ENCODE measurements at regions not wholly inside any gene's neighbourhood (a gene's known extent, or its start where the extent isn't known, plus 50 kb on each side); places are given as distances from the start of the nearest gene placed in this dataset.
"Not testable (repeated sequence)": the region's sequence is repeated elsewhere in the genome, so short reads cannot be mapped to it uniquely, and the experiment has no call there.

DNA sequence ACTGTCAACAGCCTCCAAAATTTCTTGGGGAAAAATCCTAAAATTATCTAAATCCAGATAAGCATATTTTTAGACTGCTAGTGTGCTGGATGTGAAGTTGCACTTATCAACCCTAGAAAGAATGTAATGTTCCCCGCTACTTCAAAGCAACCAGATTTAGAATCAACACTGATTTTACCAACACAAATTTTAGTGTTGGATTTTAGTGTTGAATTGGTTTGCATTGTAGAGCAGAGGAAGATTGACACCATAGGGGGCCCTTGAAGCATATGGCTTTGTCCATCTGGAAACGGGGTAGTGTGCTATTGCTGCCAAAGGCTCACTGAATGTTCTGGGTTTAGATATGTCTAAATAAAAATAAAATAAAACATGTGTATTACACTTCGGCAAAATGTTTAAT is 126.3 kb upstream of the EMCN start:
- no peak for DNase-seq (ENCODE audit: low spot score)

GRCh38 chr4:100641336-100641735 is 123.5 kb upstream of the EMCN start:
- no peak for DNase-seq (ENCODE audit: low spot score)

DNA sequence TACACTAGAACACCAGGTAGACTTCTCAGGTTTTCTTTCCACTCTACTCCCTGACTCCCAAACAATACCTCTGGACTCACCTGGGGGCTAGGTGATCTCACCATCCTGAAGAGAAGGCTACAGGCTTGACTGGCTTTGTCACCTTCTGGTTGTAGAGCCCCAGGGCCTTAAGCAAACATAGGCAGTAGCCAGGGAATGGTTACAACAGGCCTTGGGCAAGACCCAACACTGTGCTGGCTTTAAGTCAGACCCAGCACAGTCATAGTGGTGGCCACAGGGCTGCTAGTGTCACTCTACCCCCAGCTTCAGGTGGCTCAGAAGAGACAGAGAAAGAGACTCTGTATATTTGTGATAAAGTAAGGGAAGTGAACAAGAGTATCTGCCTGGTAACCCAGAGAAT is 118.1 kb upstream of the EMCN start:
- DNase-seq (ENCODE audit: low spot score) = no peak

DNA sequence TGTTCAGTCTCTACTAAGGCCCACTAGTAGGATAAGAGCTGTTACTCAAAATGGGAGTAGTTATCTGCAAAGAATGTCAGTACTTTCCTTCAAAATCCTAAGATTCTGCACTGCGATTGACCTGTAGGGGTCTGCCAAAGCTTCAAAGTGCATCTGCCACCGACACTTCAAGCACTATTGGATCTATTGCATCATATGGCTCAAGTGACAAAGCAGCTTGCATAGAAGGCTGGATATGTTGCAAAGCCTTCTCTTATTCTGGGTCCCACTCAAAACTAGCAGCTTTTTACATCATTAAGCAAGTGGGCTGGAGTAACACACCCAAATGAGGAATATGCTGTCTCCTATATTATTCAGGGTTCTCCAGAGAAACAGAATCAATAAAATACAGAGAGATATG is 115.4 kb upstream of the EMCN start:
- no peak for DNase-seq (ENCODE audit: low spot score)

DNA sequence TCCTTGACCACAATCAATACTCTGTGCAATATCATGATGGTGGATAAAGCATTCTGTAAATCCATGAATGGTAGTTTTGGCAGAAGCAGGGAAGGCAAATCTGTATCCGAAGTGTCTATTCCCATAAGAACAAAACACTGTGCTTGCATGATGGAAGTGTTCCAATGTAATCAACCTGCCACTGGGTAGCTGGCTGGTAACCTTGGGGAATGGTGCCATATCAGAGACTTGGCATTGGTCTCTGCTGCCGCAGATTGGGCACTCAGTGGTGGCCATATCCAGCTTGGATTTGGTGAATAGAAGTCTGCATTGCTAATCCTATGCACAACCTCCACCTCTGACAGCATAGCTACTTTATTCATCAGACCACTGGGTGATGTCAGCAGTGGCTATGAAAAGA is 114.3 kb upstream of the EMCN start:
- DNase-seq (ENCODE audit: low spot score) = no peak

DNA sequence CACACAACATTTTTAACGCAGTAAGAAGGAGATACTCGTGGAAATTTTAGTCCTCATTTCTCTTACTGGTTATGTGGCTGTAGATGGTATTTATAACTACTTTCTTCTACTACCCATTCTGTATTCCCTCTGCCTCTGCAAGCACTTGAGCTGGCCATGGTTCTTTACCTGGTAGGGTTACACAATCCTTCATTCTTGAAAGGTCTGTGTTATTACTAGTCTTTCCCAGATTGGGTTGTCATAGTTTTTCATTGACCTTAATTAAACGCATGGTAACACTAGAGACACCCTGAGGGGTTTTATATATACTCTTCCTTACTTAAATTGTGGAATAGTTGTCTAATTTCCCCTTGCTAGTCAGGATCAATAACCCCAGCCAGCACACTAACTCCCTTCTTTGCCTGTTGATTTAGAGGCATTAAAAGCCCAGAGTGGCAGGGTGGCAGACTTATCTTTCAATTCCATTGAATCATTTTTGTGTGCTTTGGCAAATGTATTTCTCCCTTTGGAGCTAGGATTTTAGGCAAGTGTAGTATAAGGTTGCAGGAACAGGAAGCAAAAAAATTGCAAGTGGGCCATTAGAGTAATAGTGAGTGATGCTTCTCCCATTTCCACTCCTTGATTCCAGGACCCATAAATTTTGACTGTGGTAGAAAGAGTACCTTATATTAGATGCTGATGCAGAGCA is 113.6 kb upstream of the EMCN start:
- DNase-seq (ENCODE audit: low spot score) = no peak

DNA sequence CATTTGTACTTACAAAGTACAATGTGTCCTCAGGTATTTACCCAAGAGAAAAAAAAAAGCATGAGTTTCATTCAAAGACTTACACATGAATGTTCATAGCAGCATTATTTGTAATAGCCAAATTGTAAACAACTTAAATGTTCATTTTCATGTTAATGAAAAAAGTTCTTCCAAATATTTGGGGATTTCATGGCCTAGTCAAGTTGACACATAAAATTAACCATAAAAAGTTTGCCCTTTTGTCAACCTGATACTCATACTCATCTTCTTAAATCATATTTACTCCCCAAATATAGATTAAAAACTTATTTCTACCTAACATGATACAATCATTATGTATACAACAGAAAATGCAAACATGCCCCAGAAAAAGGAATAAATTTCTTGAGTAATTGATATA is 112.5 kb upstream of the EMCN start:
- no peak for DNase-seq (ENCODE audit: low spot score)

- DNase-seq (ENCODE audit: low spot score) = no peak
These were observed 92.0 kb upstream of the EMCN start for GRCh38 chr4:100609810-100610209.

GRCh38 chr4:100608651-100609050 is 90.8 kb upstream of the EMCN start:
- not testable (repeated sequence) for DNase-seq (ENCODE audit: low spot score)

- DNase-seq (ENCODE audit: low spot score) = no peak
These were observed 87.3 kb upstream of the EMCN start for GRCh38 chr4:100605144-100605543.

GRCh38 chr4:100593935-100594334 is 76.1 kb upstream of the EMCN start:
- no peak for DNase-seq (ENCODE audit: low spot score)

- DNase-seq (ENCODE audit: low spot score) = no peak
These were observed 73.5 kb upstream of the EMCN start for GRCh38 chr4:100591161-100591876.

DNA sequence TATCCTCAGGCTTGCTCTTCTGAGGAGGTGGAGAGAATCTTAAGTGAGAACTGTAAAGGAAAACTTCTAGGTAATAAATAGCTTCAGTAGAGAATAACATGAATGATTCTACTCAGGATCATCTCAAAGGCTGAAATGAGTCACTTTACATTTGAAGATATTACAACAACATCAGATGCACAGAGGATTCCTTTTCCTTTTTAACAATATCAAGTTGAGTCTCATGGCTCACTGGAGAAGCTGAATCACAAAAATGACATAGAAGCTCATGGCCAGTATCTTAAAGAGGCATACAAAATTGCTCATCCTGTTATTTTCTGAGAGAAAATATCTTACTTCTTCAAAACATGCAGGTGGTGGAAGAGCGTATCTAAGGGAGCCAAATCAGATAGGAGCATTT is 72.5 kb upstream of the EMCN start:
- no peak for DNase-seq (ENCODE audit: low spot score)

DNA sequence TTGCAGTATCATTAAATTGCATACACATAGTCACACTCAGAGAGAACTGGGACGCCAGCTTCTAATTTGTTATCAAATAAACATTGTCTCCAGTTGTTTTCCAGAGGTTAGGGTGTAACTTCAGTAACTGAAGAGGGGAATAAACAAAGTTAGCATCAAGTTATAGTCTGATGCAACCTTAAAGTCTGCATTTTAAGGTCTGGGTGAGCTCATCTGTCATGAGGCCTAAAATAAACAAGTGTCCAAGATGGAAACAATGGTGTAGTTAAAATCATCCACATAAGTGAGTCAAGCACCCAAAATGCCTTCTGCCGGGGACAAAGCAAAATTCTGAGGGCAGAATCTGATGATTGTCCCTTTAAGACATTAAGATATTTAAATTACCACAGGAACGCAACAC is 70.3 kb upstream of the EMCN start:
- DNase-seq (ENCODE audit: low spot score) = no peak

DNA sequence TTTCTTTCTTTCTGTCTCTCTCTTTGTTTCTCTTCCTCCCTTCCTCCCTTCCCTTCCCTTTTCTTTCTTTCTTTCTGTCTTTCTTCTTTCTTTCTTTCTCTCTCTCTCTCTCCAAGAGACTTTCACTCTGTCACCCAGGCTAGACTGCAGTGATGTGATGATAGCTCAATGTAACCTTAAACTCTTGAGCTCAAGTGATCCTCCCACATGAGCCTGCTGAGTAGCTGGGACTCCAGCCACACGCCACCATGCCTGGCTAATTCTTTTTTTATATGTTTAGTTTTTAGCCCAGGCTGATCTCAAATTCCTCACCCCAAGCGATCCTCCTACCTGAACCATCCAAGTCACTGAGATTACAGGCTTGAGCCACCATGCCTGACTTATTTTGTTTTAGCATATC is 64.3 kb upstream of the EMCN start:
- no peak for DNase-seq (ENCODE audit: low spot score)

- no peak for DNase-seq (ENCODE audit: low spot score)
These were observed 63.5 kb upstream of the EMCN start for GRCh38 chr4:100581337-100581736.

DNA sequence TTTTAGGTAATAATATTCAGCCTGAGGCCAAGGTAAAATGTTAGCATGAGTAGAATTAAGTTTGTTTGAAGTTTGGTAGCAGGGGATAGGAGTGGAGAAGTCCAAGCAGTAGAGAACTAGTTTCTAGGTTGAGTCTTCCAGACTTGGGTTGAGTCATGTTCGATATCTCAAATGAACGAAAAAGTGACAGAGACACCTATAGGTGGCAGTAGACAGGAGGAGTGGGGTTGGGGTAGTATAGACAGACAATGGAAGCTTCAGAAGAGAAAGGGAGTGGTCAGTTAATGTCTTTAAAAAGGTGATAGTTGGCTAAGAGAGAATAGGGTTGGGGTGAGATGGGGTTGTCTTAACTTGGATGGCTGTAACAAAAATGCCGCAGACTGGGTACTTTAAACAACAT is 58.7 kb upstream of the EMCN start:
- DNase-seq (ENCODE audit: low spot score) = no peak

- DNase-seq (ENCODE audit: low spot score) = no peak
These were observed 56.8 kb upstream of the EMCN start for GRCh38 chr4:100574607-100575006.

GRCh38 chr4:100569196-100569595 is 51.4 kb upstream of the EMCN start:
- DNase-seq (ENCODE audit: low spot score) = no peak

All from GM03348 (cell line).